Right cardiac atrium (tissue), 5 donors: ENCODE measurements at regions not wholly inside any gene's neighbourhood (a gene's known extent, or its start where the extent isn't known, plus 50 kb on each side); places are given as distances from the start of the nearest gene placed in this dataset.
"Not testable (repeated sequence)": the region's sequence is repeated elsewhere in the genome, so short reads cannot be mapped to it uniquely, and the experiment has no call there.

Experiments
- ATAC-seq, 2 donors: fragments of 200-7000 bp; cut with Tn5 transposase; one replicate each; pipeline versions ENCODE4 v1.8.0 to v1.9.1; 2020; ENCODE audit warnings: moderate library complexity in 2 of 2, mild to moderate bottlenecking in 1 of 2
- DNase-seq, 3 donors: peaks; one replicate each; pipeline ENCODE4 v3.0.0-alpha.2; 2020
- H3K27ac ChIP-seq: one replicate; pipeline ENCODE4 v1.5.1; 2013; ENCODE audit warnings: mild to moderate bottlenecking, low read length, control low read depth, moderate library complexity
- H3K27me3 ChIP-seq: one replicate; pipeline ENCODE4 v1.6.1; 2013; ENCODE audit not compliant: control insufficient read depth, insufficient read depth
- H3K4me1 ChIP-seq: one replicate; pipeline ENCODE4 v1.6.1; 2013; ENCODE audit warnings: low read length; ENCODE audit not compliant: control insufficient read depth, insufficient read depth
- H3K4me3 ChIP-seq: one replicate; pipeline ENCODE4 v1.5.1; 2013; ENCODE audit warnings: low read length, control low read depth
- H3K9me3 ChIP-seq: one replicate; pipeline ENCODE4 v1.6.1; 2013; ENCODE audit warnings: low read length; ENCODE audit not compliant: control insufficient read depth
- WGBS: extraction: QIAGEN DNeasy Blood & Tissue Kit; methylation state at CpG from one replicate; pipeline ENCODE4 v1.1.7; 2013; 5-methylcytosine and 5-hydroxymethylcytosine counted together
- intact Hi-C, 4 donors: fragments of 100-400 bp; cut with DNase I; formaldehyde crosslinking; loops; one replicate each; pipeline versions ENCODE4 v1.11.0 to v1.14.0; 2022 to 2023
- donor health status: healthy with polysubstance abuse.
- donor health status: DM: no; HTN: yes; CAD: no.
- donor health status: DM: no; HTN: no; CAD: no.
- donor health status: DM: no; HTN: yes; CAD: no; lungs with severe emphysema.
- donor health status: DM: yes; HTN: yes; CAD: no.

- Histone ChIP-seq H3K4me1 (no peaks in the 10 kb centered on the region), H3K4me3 (no peak overlapping the region), H3K27me3 (peaks cover 3% of the 10 kb centered on the region), H3K9me3 (no peaks in the 10 kb centered on the region), H3K27ac (no peak overlapping the region)
- DNase-seq (no peak), ATAC-seq (no peak)
- intact Hi-C loops: no loop called here
These were observed 83.3 kb downstream of the FOXF2 start for GRCh38 chr6:1472643-1473042.

DNA sequence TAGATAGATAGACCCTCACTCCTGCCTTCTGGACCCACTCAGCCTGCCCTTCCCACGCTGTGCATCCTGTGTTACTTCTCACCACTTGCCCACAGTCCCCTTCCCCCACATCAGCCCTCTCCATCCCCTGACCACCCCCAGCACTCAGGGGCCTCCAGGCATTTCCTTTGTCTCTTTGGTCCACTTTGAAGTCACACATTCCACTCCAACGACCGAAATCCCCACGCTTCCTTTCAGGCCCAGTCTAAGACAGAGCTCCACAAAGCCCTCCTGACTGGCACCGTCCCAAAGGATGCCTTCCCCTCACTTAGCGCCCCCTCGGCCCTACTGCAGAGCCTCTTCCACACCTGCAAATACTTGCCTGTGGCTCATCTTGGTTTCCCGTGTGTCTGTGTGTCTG is 83.8 kb downstream of the FOXF2 start:
- intact Hi-C loops: no loop called here
- ATAC-seq (no peak), DNase-seq (no peak)
- Histone ChIP-seq H3K27me3 (peaks cover 3% of the 10 kb centered on the region), H3K4me3 (no peak overlapping the region), H3K4me1 (no peaks in the 10 kb centered on the region), H3K9me3 (no peaks in the 10 kb centered on the region), H3K27ac (no peak overlapping the region)
- 51% methylated on average over 8 of the region's 8 CpGs for WGBS

GRCh38 chr6:1473598-1473997 is 84.2 kb downstream of the FOXF2 start:
- Histone ChIP-seq H3K4me3 (no peak overlapping the region), H3K27me3 (peaks cover 3% of the 10 kb centered on the region), H3K4me1 (no peaks in the 10 kb centered on the region), H3K27ac (no peak overlapping the region), H3K9me3 (no peaks in the 10 kb centered on the region)
- no peak for DNase-seq
- intact Hi-C loops: no loop called here
- no peak for ATAC-seq
- 66% methylated on average over 1 of the region's 1 CpG for WGBS

- no peak overlapping the region for H3K27ac ChIP-seq
- DNase-seq (no peak), ATAC-seq (no peak)
- no peaks in the 10 kb centered on the region for H3K4me1 ChIP-seq
- no peak overlapping the region for H3K4me3 ChIP-seq
- intact Hi-C loops: no loop called here
- 89% methylated on average over 4 of the region's 4 CpGs for WGBS
- H3K9me3 ChIP-seq: no peaks in the 10 kb centered on the region
- peaks cover 3% of the 10 kb centered on the region for H3K27me3 ChIP-seq
These were observed 84.8 kb downstream of the FOXF2 start for GRCh38 chr6:1474205-1474604.

GRCh38 chr6:1475174-1475573 is 85.8 kb downstream of the FOXF2 start:
- 93% methylated on average over 1 of the region's 1 CpG for WGBS
- Histone ChIP-seq H3K4me1 (no peaks in the 10 kb centered on the region), H3K27ac (no peak overlapping the region), H3K27me3 (peaks cover 3% of the 10 kb centered on the region), H3K4me3 (no peak overlapping the region), H3K9me3 (no peaks in the 10 kb centered on the region)
- DNase-seq (no peak), ATAC-seq (no peak)
- intact Hi-C loops: no loop called here

DNA sequence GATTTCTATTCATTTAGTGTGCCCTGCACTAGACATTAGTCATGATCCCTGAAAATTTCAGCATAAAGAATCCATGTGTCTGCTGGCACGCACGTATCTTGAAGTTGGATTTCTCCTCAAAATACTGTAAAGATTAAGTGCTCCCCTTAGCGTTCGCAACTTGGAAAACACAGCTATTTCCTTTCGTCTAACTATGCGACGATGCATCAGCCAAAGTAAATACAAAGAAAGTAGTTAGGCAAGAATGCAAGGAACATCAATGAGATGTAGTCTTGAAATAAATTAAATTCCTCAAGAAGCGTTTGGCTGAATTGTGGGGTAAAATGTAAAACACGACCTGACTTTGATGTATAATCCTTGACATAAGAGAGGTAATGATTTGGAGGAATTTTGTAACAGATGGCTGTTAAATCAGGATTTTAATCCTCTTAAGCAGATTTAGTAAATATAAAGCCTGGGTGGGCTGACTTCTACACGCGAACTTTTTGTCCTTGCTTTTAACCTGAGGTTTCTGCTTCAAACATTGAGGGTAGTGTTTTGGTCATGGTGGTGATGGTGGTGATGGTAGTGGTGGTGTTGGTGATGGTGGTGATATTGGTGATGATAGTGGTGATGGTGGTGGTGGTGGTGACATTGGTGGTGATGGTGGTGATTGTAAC is 88.2 kb downstream of the FOXF2 start:
- WGBS: 46% methylated on average over 11 of the region's 11 CpGs
- ATAC-seq: peak; percentile 27
- Histone ChIP-seq H3K27me3 (peaks cover 3% of the 10 kb centered on the region), H3K27ac (no peak overlapping the region), H3K4me1 (no peaks in the 10 kb centered on the region), H3K4me3 (no peak overlapping the region), H3K9me3 (no peaks in the 10 kb centered on the region)
- no peak for DNase-seq
- intact Hi-C loops: no loop called here

- H3K9me3 ChIP-seq, H3K27me3 ChIP-seq, H3K27ac ChIP-seq, intact Hi-C loops, ATAC-seq, H3K4me3 ChIP-seq, DNase-seq, H3K4me1 ChIP-seq: not testable (repeated sequence)
- 84% methylated on average over 4 of the region's 4 CpGs for WGBS
These were observed 88.9 kb downstream of the FOXF2 start for GRCh38 chr6:1478163-1478826.

GRCh38 chr6:1479095-1479494 is 89.7 kb downstream of the FOXF2 start:
- Histone ChIP-seq H3K27me3 (peaks cover 3% of the 10 kb centered on the region), H3K4me3 (no peak overlapping the region), H3K4me1 (no peaks in the 10 kb centered on the region), H3K9me3 (no peaks in the 10 kb centered on the region), H3K27ac (no peak overlapping the region)
- peak; percentile 24 to 25 for ATAC-seq
- DNase-seq: no peak
- intact Hi-C loops: no loop called here
- 46% methylated on average over 2 of the region's 2 CpGs for WGBS

DNA sequence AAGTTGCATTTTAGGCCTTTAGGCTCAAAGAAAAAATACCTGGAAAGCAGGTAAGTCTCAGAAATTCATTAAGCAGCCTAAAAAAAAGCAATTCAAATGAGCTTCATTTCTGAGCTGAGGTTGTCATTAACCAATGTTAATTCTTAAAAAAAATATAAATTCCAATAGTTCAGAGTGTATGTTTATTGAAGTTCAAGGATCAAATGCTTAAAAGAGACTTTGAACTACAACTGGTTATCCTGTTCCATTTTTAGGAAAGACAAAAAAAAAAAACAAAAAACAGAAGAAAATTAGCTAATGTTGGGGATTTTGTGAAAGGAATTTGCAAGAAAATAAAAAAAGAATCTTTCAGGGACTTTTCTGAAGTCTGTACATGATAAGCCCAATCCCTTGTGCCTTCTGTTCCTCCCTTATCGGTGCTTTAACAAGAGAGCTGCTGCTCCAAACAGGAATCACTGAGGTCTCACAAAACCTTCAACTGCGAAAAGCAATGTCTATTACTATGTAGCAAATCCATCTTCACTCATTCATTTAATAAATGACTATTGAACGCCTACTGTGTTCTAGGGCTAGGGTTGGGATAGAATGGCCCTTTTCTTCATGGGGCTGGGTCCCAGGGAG is 90.3 kb downstream of the FOXF2 start:
- Histone ChIP-seq H3K27ac (no peak overlapping the region), H3K4me3 (no peak overlapping the region), H3K9me3 (no peaks in the 10 kb centered on the region), H3K4me1 (no peaks in the 10 kb centered on the region), H3K27me3 (peaks cover 3% of the 10 kb centered on the region)
- ATAC-seq (no peak), DNase-seq (no peak)
- 51% methylated on average over 3 of the region's 3 CpGs for WGBS
- intact Hi-C loops: no loop called here

DNA sequence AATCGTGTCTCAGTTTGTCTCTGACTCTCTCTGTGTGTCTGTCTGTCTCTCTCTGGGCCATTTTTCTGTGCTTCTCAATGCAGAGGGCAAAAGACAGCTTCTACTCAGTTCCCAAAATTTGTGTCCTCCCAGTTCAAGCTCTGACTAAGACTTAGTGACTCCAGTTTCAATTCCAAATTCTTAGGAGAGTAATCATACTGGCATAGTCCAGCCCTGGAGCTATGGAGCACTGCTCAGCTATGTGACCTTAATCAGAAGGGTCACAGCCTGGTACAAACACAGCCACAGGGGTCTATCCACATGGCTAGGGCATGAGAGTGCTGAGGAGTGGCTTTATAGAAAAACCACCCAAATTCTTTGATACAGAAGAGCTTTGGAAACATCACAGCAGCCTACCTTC is 91.9 kb downstream of the FOXF2 start:
- no peaks in the 10 kb centered on the region for H3K4me1 ChIP-seq
- no peak for DNase-seq
- WGBS: 67% methylated on average over 1 of the region's 1 CpG
- intact Hi-C loops: no loop called here
- H3K27ac ChIP-seq: no peak overlapping the region
- peak; percentile 47 to 49 for ATAC-seq
- H3K9me3 ChIP-seq: no peaks in the 10 kb centered on the region
- no peak overlapping the region for H3K4me3 ChIP-seq
- no peaks in the 10 kb centered on the region for H3K27me3 ChIP-seq

DNA sequence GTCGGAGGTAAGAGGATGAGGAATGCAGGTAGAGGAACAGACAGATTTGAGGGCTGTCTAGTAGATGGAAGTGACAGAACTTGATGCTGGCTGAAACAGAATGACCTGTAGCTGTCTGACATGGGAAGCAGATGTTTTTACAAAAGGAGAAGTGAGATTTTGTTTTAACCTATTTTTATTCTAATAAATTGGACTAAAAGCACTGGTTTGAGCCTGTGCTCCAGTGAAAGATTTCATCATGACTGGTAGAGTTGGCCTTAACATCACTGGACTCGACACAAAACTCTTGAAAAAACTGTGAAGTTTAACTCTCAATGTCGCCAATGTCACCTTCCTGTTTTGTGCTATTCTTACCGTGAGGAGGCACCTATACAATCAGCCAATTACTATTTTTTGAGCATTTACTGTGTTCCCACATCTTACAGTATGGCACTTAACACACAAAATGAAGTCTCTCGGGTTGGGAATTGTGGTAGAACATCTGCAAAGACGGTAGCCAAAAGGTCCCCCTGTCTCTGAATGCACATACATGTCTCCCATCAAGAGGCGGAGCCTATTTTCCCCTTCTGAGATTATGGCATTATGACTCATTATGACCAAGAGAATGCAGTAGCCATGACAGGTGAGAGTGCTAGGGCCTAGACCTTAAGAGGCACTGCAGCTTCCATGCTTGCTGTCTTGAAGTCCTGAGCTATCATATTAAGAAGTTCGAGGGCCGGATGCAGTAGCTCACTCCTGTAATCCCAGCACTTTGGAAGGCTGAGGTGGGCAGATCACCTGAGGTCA is 93.2 kb downstream of the FOXF2 start:
- DNase-seq: no peak
- 86% methylated on average over 9 of the region's 9 CpGs for WGBS
- H3K27ac ChIP-seq: no peak overlapping the region
- no peaks in the 10 kb centered on the region for H3K4me1 ChIP-seq
- H3K9me3 ChIP-seq: no peaks in the 10 kb centered on the region
- no peaks in the 10 kb centered on the region for H3K27me3 ChIP-seq
- H3K4me3 ChIP-seq: no peak overlapping the region
- no peak for ATAC-seq
- intact Hi-C loops: no loop called here
